AG08395 (cell line): ENCODE measurements at regions not wholly inside any gene's neighbourhood (a gene's known extent, or its start where the extent isn't known, plus 50 kb on each side); places are given as distances from the start of the nearest gene placed in this dataset.
A peak's percentile ranks its signal among the peaks of the same experiment; 100 is the strongest.

Experiments used
- DNase-seq: peaks from one replicate; pipeline ENCODE4 v3.0.0; 2012; ENCODE audit warnings: mixed read lengths, low spot score

DNA sequence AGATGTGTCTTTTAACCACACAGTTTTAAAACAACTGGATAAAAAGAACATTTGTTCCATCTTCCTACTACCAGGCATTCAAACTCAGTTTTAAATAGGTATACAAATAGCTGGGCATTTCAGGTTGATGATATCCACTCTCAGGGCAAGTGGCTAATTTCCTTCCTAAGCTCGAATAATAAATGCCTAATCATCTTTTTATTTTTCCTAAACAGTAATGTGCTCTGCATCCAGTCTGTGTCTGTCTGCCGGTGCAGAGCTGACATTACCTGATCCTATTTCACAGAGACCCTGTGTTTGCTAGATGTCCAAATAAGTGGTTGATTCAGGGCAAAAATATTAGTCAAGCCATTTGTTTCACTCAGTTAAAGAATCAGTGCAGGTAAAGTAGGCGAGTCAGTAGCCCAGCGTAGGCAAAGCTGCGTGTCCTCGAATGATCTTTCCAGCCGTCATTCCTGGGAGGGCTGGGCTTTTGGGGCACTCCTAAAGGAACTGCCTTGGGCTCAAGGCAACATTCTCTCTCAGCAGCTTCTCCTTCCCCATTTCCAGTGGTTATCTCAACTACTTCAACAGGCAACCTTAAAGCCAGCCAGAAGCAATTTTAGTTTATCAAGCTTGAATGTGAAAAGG is 74.2 kb upstream of the BMP2 start:
- no peak for DNase-seq

- DNase-seq: no peak
Observed at GRCh38 chr20:6692566-6693173, 74.8 kb upstream of the BMP2 start.

GRCh38 chr20:6691516-6691915 is 76.0 kb upstream of the BMP2 start:
- DNase-seq: no peak

GRCh38 chr20:6689339-6689973 is 78.0 kb upstream of the BMP2 start:
- DNase-seq: no peak

- DNase-seq: no peak
Observed at GRCh38 chr20:6686171-6686570, 81.3 kb upstream of the BMP2 start.

- DNase-seq: no peak
Observed at GRCh38 chr20:6685626-6686025, 81.9 kb upstream of the BMP2 start.

DNA sequence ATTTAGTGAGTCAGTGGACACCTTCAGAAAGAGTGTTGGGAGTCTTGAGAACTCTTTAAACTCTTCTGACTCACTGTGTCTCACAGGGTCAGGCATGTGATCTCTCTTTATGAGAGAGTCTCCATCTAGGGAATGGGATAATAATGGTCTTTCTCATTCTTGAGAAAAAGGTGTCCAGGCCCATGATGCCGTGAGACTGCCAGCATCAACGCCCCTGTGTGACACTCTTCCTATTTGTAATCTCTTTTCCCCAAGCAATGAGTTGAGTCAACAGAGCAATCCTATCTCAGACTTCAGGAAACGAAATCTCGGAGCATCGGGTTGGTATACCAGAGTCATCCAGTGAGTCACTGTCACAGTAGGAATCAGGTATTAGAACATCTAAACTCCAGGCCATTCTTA is 82.3 kb upstream of the BMP2 start:
- DNase-seq: peak; percentile 34

GRCh38 chr20:6683021-6683977 is 84.2 kb upstream of the BMP2 start:
- no peak for DNase-seq

- no peak for DNase-seq
Observed at GRCh38 chr20:6680854-6681253, 86.6 kb upstream of the BMP2 start.

DNA sequence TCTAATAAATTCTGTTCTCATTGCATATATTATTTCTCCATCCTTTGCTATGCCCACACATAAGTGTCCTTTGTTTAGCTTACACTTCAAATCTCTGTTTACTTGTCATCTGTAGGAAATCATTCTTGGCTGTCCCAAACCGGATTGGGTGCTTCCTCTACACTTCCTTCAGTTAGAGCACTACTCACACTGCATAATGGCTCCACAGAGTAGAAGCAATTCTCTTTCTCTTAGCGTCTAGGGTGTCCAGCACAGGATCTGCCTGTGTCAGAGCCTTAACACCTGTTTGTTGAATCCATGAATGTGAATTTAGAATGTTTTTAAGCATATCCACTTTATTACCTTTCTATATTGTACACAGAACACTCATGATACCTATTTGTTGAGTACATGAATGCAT is 87.0 kb upstream of the BMP2 start:
- DNase-seq: no peak

- no peak for DNase-seq
Observed at GRCh38 chr20:6679086-6679485, 88.4 kb upstream of the BMP2 start.

- no peak for DNase-seq
Observed at GRCh38 chr20:6678101-6678500, 89.4 kb upstream of the BMP2 start.

GRCh38 chr20:6674831-6675230 is 92.7 kb upstream of the BMP2 start:
- DNase-seq: no peak

GRCh38 chr20:6673071-6673470 is 94.4 kb upstream of the BMP2 start:
- no peak for DNase-seq

DNA sequence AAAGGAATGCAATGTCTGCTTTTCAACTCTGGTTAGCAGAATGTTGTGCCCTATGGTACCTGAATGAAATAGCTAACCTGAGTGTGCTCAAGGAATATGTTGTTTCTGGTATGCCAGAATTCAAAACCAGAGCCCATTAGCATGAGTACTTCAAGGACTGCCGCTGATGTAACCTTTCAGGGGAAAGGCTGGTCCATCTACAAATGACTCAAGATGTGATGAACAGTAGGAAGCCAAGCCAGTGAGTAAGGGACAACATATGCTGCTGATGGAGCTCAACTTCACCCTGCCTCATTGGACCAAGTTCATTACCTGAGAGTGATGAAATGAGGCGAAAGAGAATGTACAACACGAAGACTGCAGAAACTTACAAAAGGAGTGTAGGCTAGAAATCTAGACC is 95.7 kb upstream of the BMP2 start:
- no peak for DNase-seq

GRCh38 chr20:6668546-6668945 is 98.9 kb upstream of the BMP2 start:
- no peak for DNase-seq

DNA sequence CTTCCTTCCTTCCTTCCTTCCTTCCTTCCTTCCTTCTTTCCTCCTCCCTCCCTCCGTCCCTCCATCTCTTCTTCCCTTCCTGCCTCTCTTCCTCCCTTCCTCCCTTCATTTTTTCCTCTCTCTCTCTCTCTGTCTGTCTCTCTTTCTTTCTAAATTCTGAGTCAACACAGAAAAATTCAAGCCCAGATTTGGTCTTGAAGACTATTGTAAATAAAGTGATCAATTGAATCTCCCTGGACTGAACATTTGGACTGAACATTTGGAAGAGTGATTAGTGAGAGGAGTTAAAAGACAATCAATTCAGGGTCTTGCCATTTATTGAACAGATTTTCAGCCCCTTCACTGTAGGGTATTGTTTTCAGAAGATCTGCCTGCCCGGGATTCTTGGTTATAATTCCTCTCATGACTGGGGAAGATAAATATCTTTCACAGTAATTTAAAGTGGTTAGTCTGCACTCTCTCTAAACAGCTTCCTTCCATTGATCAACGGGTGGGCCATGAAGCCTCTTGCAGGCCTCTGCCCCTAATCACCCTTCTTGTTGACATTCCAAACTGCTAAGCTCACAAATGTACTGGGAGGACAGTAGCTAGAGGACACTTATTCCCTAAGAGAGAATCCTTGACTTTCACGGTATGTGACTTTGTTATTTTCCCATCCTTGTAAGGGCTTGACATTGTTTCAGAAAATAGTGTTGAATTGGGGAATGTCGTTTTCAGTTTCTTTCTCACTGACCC is 101.7 kb upstream of the BMP2 start:
- peak; percentile 40 for DNase-seq

- DNase-seq: peak; percentile 8
Observed at GRCh38 chr20:6665161-6665560, 102.3 kb upstream of the BMP2 start.

DNA sequence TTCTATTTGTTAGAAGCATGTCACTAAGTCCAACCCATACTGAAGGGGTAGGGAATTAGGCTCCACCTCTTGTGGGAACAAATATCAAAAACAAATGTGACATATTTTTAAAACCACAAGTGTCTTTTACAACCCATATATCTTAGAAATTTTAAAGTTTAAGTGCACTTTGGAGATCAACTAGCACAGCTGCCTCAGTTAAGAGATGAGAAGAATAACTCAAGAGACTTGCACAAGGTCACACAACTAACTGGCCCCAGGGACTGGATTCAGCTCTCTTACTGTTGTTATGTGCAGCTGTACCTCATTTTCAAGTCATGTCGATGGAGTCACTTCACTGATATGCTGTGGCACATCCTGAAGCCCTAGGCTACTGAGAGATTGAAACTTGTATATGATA is 102.9 kb upstream of the BMP2 start:
- no peak for DNase-seq

DNA sequence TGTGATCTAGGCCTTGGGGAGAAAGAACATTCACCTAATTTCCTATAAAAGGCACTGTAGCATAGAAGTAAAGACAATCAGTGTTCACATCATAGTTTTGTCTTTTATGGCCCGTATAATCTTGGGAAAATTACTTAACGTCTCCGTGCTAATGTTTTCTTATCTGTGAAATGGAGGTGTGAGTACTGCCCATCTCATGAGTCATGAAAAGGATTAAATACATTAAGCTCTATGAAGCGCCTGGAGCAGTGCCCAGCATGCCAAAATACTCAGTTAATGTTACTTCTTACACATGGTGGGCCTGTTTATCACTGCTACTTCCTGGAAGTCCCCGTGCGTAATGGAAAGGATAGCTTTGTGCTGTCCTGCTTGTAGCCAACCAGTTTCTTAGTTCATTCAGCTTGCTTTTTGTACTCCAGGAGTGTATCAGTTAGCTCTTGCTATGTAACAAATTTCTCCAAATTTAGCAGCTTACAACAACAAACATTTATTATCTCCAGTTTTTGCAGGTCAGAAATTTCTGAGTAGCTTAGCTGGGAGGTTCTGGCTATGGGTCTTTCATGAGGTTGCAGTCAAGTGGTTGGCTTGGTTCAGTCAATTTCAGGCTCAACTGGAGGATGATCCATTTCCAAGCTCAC is 103.6 kb upstream of the BMP2 start:
- DNase-seq: no peak

- no peak for DNase-seq
Observed at GRCh38 chr20:6663104-6663503, 104.4 kb upstream of the BMP2 start.
